ENCODE measurements at regions not wholly inside any gene's neighbourhood (a gene's known extent, or its start where the extent isn't known, plus 50 kb on each side); places are given as distances from the start of the nearest gene placed in this dataset.

DNA sequence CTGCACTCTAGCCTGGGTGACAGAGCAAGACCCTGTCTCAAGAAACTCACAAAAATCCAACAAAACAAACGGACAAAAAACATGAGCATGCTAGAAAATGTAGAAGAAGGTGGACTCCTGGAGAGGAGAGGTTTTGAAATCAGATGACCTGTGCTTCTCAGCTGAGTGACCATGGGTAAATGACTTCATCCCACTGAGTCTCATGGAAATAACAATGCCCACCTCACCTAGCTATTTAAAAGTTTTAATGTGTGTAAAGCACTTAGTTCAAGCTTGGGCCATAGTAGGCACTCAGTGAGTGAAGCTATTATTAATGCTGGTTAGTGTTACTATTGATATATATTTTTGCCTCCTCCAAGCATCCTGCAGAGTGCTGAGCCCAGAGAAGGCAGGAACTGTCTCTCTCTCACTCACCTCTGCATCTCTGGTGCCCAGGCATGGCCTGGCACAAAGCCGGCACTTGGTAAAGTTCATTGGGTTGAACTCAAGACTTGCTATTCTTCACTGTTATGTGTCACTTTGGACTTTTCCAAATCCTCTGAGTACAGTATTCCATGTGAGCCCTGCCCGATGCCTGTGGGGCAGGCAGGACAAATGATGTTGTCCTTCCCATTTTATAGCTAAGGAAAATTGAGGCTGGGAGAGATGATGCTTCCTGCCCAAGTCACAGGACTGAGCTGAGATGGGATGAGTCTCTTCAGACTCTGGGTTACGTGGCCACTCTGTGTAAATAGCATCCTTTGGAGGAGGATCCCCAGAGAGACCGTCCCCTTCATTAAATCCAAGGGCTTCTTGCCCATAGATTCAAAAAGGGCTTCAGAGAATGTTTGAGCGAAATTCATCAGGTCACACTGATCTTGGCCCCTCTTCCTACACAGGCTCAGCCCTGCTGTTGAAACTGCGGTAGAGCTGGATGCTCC, 81.4 kb upstream of the EMX2 start:
- Histone ChIP-seq H3K9me3 (ENCODE audit: control insufficient read depth, low read length) (no peaks in the 10 kb centered on the region), H2AFZ (no peak overlapping the region), H3K79me2 (no peaks in the 10 kb centered on the region), H3K9ac (no peak overlapping the region), H3K27me3 (ENCODE audit: control insufficient read depth, insufficient read depth, low read length) (no peaks in the 10 kb centered on the region), H3K4me1 (no peaks in the 10 kb centered on the region), H3K4me2 (ENCODE audit: low read length) (no peak overlapping the region), H3K4me3 (ENCODE audit: low read depth, low read length) (no peak overlapping the region), H3K27ac (no peak overlapping the region), H3K36me3 (ENCODE audit: control insufficient read depth, insufficient read depth, low read length) (no peaks in the 10 kb centered on the region)
- TF ChIP-seq, protein P1, sequence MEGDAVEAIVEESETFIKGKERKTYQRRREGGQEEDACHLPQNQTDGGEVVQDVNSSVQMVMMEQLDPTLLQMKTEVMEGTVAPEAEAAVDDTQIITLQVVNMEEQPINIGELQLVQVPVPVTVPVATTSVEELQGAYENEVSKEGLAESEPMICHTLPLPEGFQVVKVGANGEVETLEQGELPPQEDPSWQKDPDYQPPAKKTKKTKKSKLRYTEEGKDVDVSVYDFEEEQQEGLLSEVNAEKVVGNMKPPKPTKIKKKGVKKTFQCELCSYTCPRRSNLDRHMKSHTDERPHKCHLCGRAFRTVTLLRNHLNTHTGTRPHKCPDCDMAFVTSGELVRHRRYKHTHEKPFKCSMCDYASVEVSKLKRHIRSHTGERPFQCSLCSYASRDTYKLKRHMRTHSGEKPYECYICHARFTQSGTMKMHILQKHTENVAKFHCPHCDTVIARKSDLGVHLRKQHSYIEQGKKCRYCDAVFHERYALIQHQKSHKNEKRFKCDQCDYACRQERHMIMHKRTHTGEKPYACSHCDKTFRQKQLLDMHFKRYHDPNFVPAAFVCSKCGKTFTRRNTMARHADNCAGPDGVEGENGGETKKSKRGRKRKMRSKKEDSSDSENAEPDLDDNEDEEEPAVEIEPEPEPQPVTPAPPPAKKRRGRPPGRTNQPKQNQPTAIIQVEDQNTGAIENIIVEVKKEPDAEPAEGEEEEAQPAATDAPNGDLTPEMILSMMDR (IDR thresholded peaks at IDR 0.05), result no peak

GRCh38 chr10:117458571-117458970, 83.3 kb upstream of the PDZD8 start:
- H3K79me2 ChIP-seq, result no peaks in the 10 kb centered on the region
- H3K36me3 ChIP-seq (ENCODE audit: control insufficient read depth, insufficient read depth, low read length), result no peaks in the 10 kb centered on the region
- H3K4me3 ChIP-seq (ENCODE audit: low read depth, low read length), result no peak overlapping the region
- no peaks in the 10 kb centered on the region for H3K4me1 ChIP-seq
- no peaks in the 10 kb centered on the region for H3K27me3 ChIP-seq (ENCODE audit: control insufficient read depth, insufficient read depth, low read length)
- H3K9ac ChIP-seq, result no peak overlapping the region
- no peak overlapping the region for H3K4me2 ChIP-seq (ENCODE audit: low read length)
- TF ChIP-seq, protein P1 (IDR thresholded peaks at IDR 0.05), result no peak
- H2AFZ ChIP-seq, result no peak overlapping the region
- no peaks in the 10 kb centered on the region for H3K9me3 ChIP-seq (ENCODE audit: control insufficient read depth, low read length)
- no peak overlapping the region for H3K27ac ChIP-seq

GRCh38 chr10:117457932-117458331, 82.7 kb upstream of the PDZD8 start:
- no peak overlapping the region for H3K27ac ChIP-seq
- TF ChIP-seq, protein P1 (IDR thresholded peaks at IDR 0.05), result no peak
- H3K36me3 ChIP-seq (ENCODE audit: control insufficient read depth, insufficient read depth, low read length), result no peaks in the 10 kb centered on the region
- H3K79me2 ChIP-seq, result no peaks in the 10 kb centered on the region
- H3K4me1 ChIP-seq, result no peaks in the 10 kb centered on the region
- no peaks in the 10 kb centered on the region for H3K9me3 ChIP-seq (ENCODE audit: control insufficient read depth, low read length)
- H3K27me3 ChIP-seq (ENCODE audit: control insufficient read depth, insufficient read depth, low read length), result no peaks in the 10 kb centered on the region
- no peak overlapping the region for H3K4me2 ChIP-seq (ENCODE audit: low read length)
- no peak overlapping the region for H3K9ac ChIP-seq
- no peak overlapping the region for H2AFZ ChIP-seq
- H3K4me3 ChIP-seq (ENCODE audit: low read depth, low read length), result no peak overlapping the region

GRCh38 chr10:117457071-117457810, 82.0 kb upstream of the PDZD8 start:
- Histone ChIP-seq H3K27me3 (ENCODE audit: control insufficient read depth, insufficient read depth, low read length) (no peaks in the 10 kb centered on the region), H3K9me3 (ENCODE audit: control insufficient read depth, low read length) (no peaks in the 10 kb centered on the region), H3K4me3 (ENCODE audit: low read depth, low read length) (no peak overlapping the region), H3K27ac (no peak overlapping the region), H3K79me2 (no peaks in the 10 kb centered on the region), H3K9ac (no peak overlapping the region), H3K4me2 (ENCODE audit: low read length) (no peak overlapping the region), H3K36me3 (ENCODE audit: control insufficient read depth, insufficient read depth, low read length) (no peaks in the 10 kb centered on the region), H3K4me1 (no peaks in the 10 kb centered on the region), H2AFZ (no peak overlapping the region)
- TF ChIP-seq, protein P1 (IDR thresholded peaks at IDR 0.05), result no peak

Data from parathyroid adenoma (tissue), 2 donors.